H9 (cell line): ENCODE measurements at regions not wholly inside any gene's neighbourhood (a gene's known extent, or its start where the extent isn't known, plus 50 kb on each side); places are given as distances from the start of the nearest gene placed in this dataset.

ENCODE experiments used
- DNase-seq: peaks from one replicate; pipeline ENCODE4 v3.0.0-alpha.2; 2017
- H2AFZ ChIP-seq: one replicate; pipeline ENCODE4 v1.6.1; 2013; ENCODE audit warnings: mild to moderate bottlenecking, low read length, control low read depth, moderate library complexity
- H2AK5ac ChIP-seq: 2 replicates; pipeline ENCODE4 v1.6.1; 2013; ENCODE audit warnings: low read length, control low read depth, mixed read lengths; ENCODE audit not compliant: insufficient read length
- H2BK120ac ChIP-seq: one replicate; pipeline ENCODE4 v1.6.1; 2013; ENCODE audit warnings: low read depth, mild to moderate bottlenecking, low read length, control low read depth, inconsistent platforms; ENCODE audit not compliant: poor library complexity, severe bottlenecking
- H2BK12ac ChIP-seq: 2 replicates; pipeline ENCODE4 v1.6.1; 2013; ENCODE audit warnings: low read length, control low read depth, mixed read lengths, low read depth; ENCODE audit not compliant: insufficient read length
- H2BK15ac ChIP-seq: 2 replicates; pipeline ENCODE4 v1.6.1; 2013; ENCODE audit warnings: low read depth, low read length, control low read depth
- H2BK20ac ChIP-seq: one replicate; pipeline ENCODE4 v1.6.1; 2013; ENCODE audit warnings: low read depth, mild to moderate bottlenecking, low read length, control low read depth, inconsistent platforms; ENCODE audit not compliant: poor library complexity, severe bottlenecking
- H2BK5ac ChIP-seq: 2 replicates; pipeline ENCODE4 v1.6.1; 2013; ENCODE audit warnings: low read length, control low read depth, mixed read lengths; ENCODE audit not compliant: insufficient read length
- H3K14ac ChIP-seq: 2 replicates; pipeline ENCODE4 v1.6.1; 2013; ENCODE audit warnings: low read length, control low read depth; ENCODE audit not compliant: insufficient read depth
- H3K18ac ChIP-seq: 2 replicates; pipeline ENCODE4 v1.6.1; 2013; ENCODE audit warnings: low read depth, mild to moderate bottlenecking, mixed read lengths, low read length, control low read depth; ENCODE audit not compliant: insufficient read length
- H3K23ac ChIP-seq: 2 replicates; pipeline ENCODE4 v1.6.1; 2013; ENCODE audit warnings: low read length, control low read depth, mixed read lengths, low read depth; ENCODE audit not compliant: insufficient read length
- H3K23me2 ChIP-seq: 2 replicates; pipeline ENCODE4 v1.6.1; 2013; ENCODE audit warnings: low read depth, mild to moderate bottlenecking, mixed read lengths, low read length, control low read depth; ENCODE audit not compliant: insufficient read length, poor library complexity, severe bottlenecking
- H3K27ac ChIP-seq: 2 replicates; pipeline ENCODE4 v1.5.1; 2013; ENCODE audit warnings: low read length, control low read depth, mixed read lengths, low read depth; ENCODE audit not compliant: insufficient read length
- H3K27me3 ChIP-seq: 2 replicates; pipeline ENCODE4 v1.6.1; 2013; ENCODE audit warnings: low read length, control low read depth, inconsistent platforms; ENCODE audit not compliant: insufficient read depth
- H3K4ac ChIP-seq: 2 replicates; pipeline ENCODE4 v1.6.1; 2013; ENCODE audit warnings: low read depth, mild to moderate bottlenecking, control low read depth, inconsistent platforms, low read length, moderate library complexity
- H3K4me1 ChIP-seq: 2 replicates; pipeline ENCODE4 v1.6.1; 2013; ENCODE audit warnings: low read length, control low read depth, inconsistent platforms; ENCODE audit not compliant: insufficient read depth
- H3K4me2 ChIP-seq: 2 replicates; pipeline ENCODE4 v1.6.1; 2013; ENCODE audit warnings: low read length, control low read depth, mixed read lengths; ENCODE audit not compliant: insufficient read length, insufficient read depth
- H3K56ac ChIP-seq: 2 replicates; pipeline ENCODE4 v1.6.1; 2013; ENCODE audit warnings: low read depth, mild to moderate bottlenecking, mixed read lengths, low read length, control low read depth; ENCODE audit not compliant: insufficient read length
- H3K79me1 ChIP-seq: 2 replicates; pipeline ENCODE4 v1.6.1; 2013; ENCODE audit warnings: low read depth, mild to moderate bottlenecking, moderate library complexity, low read length, control low read depth, inconsistent platforms; ENCODE audit not compliant: insufficient read depth, poor library complexity, severe bottlenecking
- H3K79me2 ChIP-seq: 2 replicates; pipeline ENCODE4 v1.6.1; 2013; ENCODE audit warnings: low read length, control low read depth, inconsistent platforms; ENCODE audit not compliant: insufficient read depth
- H3K9ac ChIP-seq: 2 replicates; pipeline ENCODE4 v1.6.1; 2013; ENCODE audit warnings: low read length, control low read depth, mixed read lengths; ENCODE audit not compliant: insufficient read length; ENCODE audit errors: extremely low read depth
- H3K9me3 ChIP-seq: one replicate; pipeline ENCODE4 v1.6.1; 2013; ENCODE audit warnings: low read depth, low read length, inconsistent platforms; ENCODE audit not compliant: control insufficient read depth
- H3T11ph ChIP-seq: one replicate; pipeline ENCODE4 v1.6.1; 2013; ENCODE audit warnings: mild to moderate bottlenecking, low read length, control low read depth, inconsistent platforms
- H4K20me1 ChIP-seq: one replicate; pipeline ENCODE4 v1.6.1; 2013; ENCODE audit not compliant: control insufficient read depth, insufficient read length, insufficient read depth
- H4K5ac ChIP-seq: 2 replicates; pipeline ENCODE4 v1.6.1; 2013; ENCODE audit warnings: low read depth, mild to moderate bottlenecking, mixed read lengths, low read length, control low read depth; ENCODE audit not compliant: insufficient read length
- H4K8ac ChIP-seq: replicated peaks from 2 replicates; pipeline ENCODE4 v1.6.1; 2013; ENCODE audit warnings: low read length, control low read depth, mixed read lengths, low read depth; ENCODE audit not compliant: insufficient read length
- H4K91ac ChIP-seq: 2 replicates; pipeline ENCODE4 v1.6.1; 2013; ENCODE audit warnings: low read depth, mild to moderate bottlenecking, moderate library complexity, mixed read lengths, low read length, control low read depth; ENCODE audit not compliant: insufficient read length
- H3K27ac Mint-ChIP-seq, 3 experiments: 2 replicates in 2 of 3; 3 replicates in 1 of 3; pipeline ENCODE4 v1.8.0; 2020 to 2021; ENCODE audit warnings: mixed read lengths in 3 of 3, mild to moderate bottlenecking in 1 of 3, moderate library complexity in 1 of 3
- H3K27me3 Mint-ChIP-seq: 2 replicates; pipeline ENCODE4 v1.8.0; 2021; ENCODE audit warnings: low read depth, mild to moderate bottlenecking, moderate library complexity, mixed read lengths
- H3K36me3 Mint-ChIP-seq, 3 experiments: 2 replicates in 2 of 3; 3 replicates in 1 of 3; pipeline ENCODE4 v1.8.0; 2020 to 2021; ENCODE audit warnings: low read depth in 3 of 3, mixed read lengths in 3 of 3; ENCODE audit not compliant: insufficient read depth in 1 of 3
- H3K4me1 Mint-ChIP-seq, 2 experiments: 2 replicates each; pipeline ENCODE4 v1.8.0; 2020; ENCODE audit warnings: mixed read lengths in 2 of 2
- H3K4me3 Mint-ChIP-seq, 2 experiments: 2 replicates in 1 of 2; 3 replicates in 1 of 2; pipeline ENCODE4 v1.8.0; 2020 to 2021; ENCODE audit warnings: mild to moderate bottlenecking in 2 of 2, mixed read lengths in 2 of 2, moderate library complexity in 1 of 2
- H3K9me3 Mint-ChIP-seq, 2 experiments: 2 replicates in 1 of 2; 3 replicates in 1 of 2; pipeline ENCODE4 v1.8.0; 2020; ENCODE audit warnings: mild to moderate bottlenecking in 2 of 2, mixed read lengths in 2 of 2, moderate library complexity in 1 of 2
- CTCF ChIP-seq: fragments of 200-600 bp; sonication (generic); conservative IDR thresholded peaks from 3 replicates; pipeline ENCODE4 v1.8.0; 2021; ENCODE audit warnings: antibody characterized with exemption, mild to moderate bottlenecking
- WGBS: extraction: QIAGEN DNeasy Blood & Tissue Kit; methylation state at CpG from one replicate; pipeline ENCODE4 v1.1.7; 2013; ENCODE audit warnings: missing lambda C conversion rate, low lambda C conversion rate, mixed read lengths; ENCODE audit not compliant: insufficient read length; ENCODE audit errors: extremely low coverage; 5-methylcytosine and 5-hydroxymethylcytosine counted together

DNA sequence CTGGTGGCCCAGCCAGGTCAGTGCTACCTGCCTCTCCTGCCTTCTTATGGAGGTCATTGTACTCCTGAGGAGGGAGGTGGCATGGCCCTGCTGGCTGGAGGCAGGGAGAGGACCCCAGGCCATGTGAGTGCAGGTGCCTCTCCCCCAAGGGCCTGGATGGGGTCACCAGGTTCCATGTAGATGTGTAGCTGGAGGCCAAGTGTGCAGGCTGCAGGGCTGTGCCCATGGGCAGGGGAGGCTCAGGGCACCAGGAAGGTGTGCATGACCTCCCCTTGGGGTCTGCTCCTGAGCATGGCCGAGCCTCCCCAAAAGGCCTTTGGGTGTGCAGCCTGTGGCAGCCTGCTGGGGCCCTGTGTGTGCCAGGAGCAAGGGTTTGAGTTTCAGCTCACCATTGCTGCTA, 128.1 kb upstream of the HDAC4 start:
- no peak overlapping the region for H4K5ac ChIP-seq
- no peak overlapping the region; the same call in 1 of the 2 replicates for H3K14ac ChIP-seq
- no peak overlapping the region for H3T11ph ChIP-seq
- no peaks in the 10 kb centered on the region for H3K9me3 ChIP-seq
- no peak overlapping the region for H3K4me2 ChIP-seq
- H2BK120ac ChIP-seq: no peak overlapping the region
- no peak overlapping the region for H3K23ac ChIP-seq
- TF ChIP-seq CTCF: no peak
- no peak overlapping the region for H2AFZ ChIP-seq
- H3K36me3 Mint-ChIP-seq: no peaks in the 10 kb centered on the region; a peak in 1 of 7 replicates
- peaks cover 5 to 12% of the 10 kb centered on the region in 2 experiments; a peak in 3 of 4 replicates for H3K4me1 Mint-ChIP-seq
- H3K27ac ChIP-seq: no peak overlapping the region
- H3K4me3 Mint-ChIP-seq: no peak overlapping the region
- H3K79me1 ChIP-seq: no peaks in the 10 kb centered on the region
- H2BK15ac ChIP-seq: no peak overlapping the region
- no peak overlapping the region for H2AK5ac ChIP-seq
- H3K79me2 ChIP-seq: no peaks in the 10 kb centered on the region
- WGBS: no CpG with 5 or more reads among the region's 1 CpG
- peaks cover 10% of the 10 kb centered on the region for H3K27me3 Mint-ChIP-seq
- no peaks in the 10 kb centered on the region for H3K23me2 ChIP-seq
- H3K27ac Mint-ChIP-seq: no peak overlapping the region
- H4K91ac ChIP-seq: no peak overlapping the region
- H2BK5ac ChIP-seq: no peak overlapping the region
- no peak overlapping the region for H3K56ac ChIP-seq
- H4K20me1 ChIP-seq: no peaks in the 10 kb centered on the region
- H4K8ac ChIP-seq: no peak overlapping the region
- no peak overlapping the region for H3K4ac ChIP-seq
- H3K27me3 ChIP-seq: no peaks in the 10 kb centered on the region
- DNase-seq: no peak
- H3K9me3 Mint-ChIP-seq: peaks cover 3 to 4% of the 10 kb centered on the region in 2 experiments; a peak in 2 of 5 replicates
- H3K18ac ChIP-seq: no peak overlapping the region
- no peak overlapping the region for H3K9ac ChIP-seq
- no peak overlapping the region for H2BK20ac ChIP-seq
- no peaks in the 10 kb centered on the region for H3K4me1 ChIP-seq
- H2BK12ac ChIP-seq: no peak overlapping the region
